Peyer's patch (tissue), 4 donors: ENCODE measurements at regions not wholly inside any gene's neighbourhood (a gene's known extent, or its start where the extent isn't known, plus 50 kb on each side); places are given as distances from the start of the nearest gene placed in this dataset.

Experiments
- DNase-seq, 3 donors: peaks; one replicate each; pipeline ENCODE4 v3.0.0-alpha.2; 2017 to 2019
- H3K27ac ChIP-seq, 4 donors: fragments of 200-600 bp; sonication (generic); one replicate each; pipeline ENCODE4 v1.5.1; 2016 to 2019
- H3K27me3 ChIP-seq, 2 donors: fragments of 200-600 bp; sonication (generic); one replicate each; pipeline ENCODE4 v1.5.1; 2019
- H3K36me3 ChIP-seq, 3 donors: fragments of 200-600 bp; sonication (generic); one replicate each; pipeline ENCODE4 v1.5.1; 2016 to 2019
- H3K4me1 ChIP-seq, 4 donors: fragments of 200-600 bp; sonication (generic); one replicate each; pipeline ENCODE4 v1.5.1; 2016 to 2019
- H3K4me3 ChIP-seq, 4 donors: fragments of 200-600 bp; sonication (generic); 1 replicate in 3 of 4; 2 replicates in 1 of 4; pipeline ENCODE4 v1.5.1; 2016 to 2019; ENCODE audit warnings: mild to moderate bottlenecking in 1 of 4
- H3K9me3 ChIP-seq, 4 donors: fragments of 200-600 bp; sonication (generic); one replicate each; pipeline ENCODE4 v1.5.1; 2016 to 2019; ENCODE audit warnings: mild to moderate bottlenecking in 1 of 4
- POLR2A ChIP-seq, 2 donors: fragments of 450-650 bp; IDR thresholded peaks; one replicate each; pipeline ENCODE4 v1.5.1; 2017; ENCODE audit warnings: antibody characterized with exemption in 2 of 2, mild to moderate bottlenecking in 2 of 2, moderate library complexity in 2 of 2
- TF ChIP-seq, protein P1 (sequence below), 6 experiments: fragments of 450-650 bp in 4 of 6; fragments of 200-600 bp in 2 of 6; sonication (generic) in 1 of 6; IDR thresholded peaks; one replicate each; pipeline ENCODE4 v1.5.1; 2017 to 2019; ENCODE audit warnings: antibody characterized with exemption in 6 of 6, mild to moderate bottlenecking in 3 of 6, moderate library complexity in 1 of 6

DNA sequence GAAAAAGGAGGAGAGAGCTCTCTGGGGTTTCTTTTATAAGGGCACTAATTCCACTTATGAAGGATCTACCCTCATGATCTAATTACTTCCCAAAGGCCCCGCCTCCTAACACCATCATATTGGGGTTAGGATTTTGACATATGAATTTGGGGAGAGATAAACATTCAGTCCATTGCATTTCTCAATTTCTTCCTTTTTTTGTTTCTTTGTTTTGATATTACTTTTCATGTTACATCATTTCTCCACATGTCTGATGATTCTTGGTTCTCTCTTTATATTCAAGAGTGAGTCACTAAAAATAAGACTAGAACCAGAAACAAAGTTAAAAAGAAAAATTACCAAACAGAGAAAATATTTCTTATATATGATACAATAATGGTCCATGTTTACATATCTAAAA, 63.2 kb upstream of the DUSP10 start:
- TF ChIP-seq POLR2A (IDR thresholded peaks at IDR 0.05): no peak
- TF ChIP-seq, protein P1, sequence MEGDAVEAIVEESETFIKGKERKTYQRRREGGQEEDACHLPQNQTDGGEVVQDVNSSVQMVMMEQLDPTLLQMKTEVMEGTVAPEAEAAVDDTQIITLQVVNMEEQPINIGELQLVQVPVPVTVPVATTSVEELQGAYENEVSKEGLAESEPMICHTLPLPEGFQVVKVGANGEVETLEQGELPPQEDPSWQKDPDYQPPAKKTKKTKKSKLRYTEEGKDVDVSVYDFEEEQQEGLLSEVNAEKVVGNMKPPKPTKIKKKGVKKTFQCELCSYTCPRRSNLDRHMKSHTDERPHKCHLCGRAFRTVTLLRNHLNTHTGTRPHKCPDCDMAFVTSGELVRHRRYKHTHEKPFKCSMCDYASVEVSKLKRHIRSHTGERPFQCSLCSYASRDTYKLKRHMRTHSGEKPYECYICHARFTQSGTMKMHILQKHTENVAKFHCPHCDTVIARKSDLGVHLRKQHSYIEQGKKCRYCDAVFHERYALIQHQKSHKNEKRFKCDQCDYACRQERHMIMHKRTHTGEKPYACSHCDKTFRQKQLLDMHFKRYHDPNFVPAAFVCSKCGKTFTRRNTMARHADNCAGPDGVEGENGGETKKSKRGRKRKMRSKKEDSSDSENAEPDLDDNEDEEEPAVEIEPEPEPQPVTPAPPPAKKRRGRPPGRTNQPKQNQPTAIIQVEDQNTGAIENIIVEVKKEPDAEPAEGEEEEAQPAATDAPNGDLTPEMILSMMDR (IDR thresholded peaks at IDR 0.05): no peak
- Histone ChIP-seq H3K36me3 (no peaks in the 10 kb centered on the region), H3K27ac (no peak overlapping the region), H3K27me3 (no peaks in the 10 kb centered on the region), H3K4me1 (no peaks in the 10 kb centered on the region), H3K9me3 (no peaks in the 10 kb centered on the region), H3K4me3 (no peak overlapping the region)
- DNase-seq: no peak

DNA sequence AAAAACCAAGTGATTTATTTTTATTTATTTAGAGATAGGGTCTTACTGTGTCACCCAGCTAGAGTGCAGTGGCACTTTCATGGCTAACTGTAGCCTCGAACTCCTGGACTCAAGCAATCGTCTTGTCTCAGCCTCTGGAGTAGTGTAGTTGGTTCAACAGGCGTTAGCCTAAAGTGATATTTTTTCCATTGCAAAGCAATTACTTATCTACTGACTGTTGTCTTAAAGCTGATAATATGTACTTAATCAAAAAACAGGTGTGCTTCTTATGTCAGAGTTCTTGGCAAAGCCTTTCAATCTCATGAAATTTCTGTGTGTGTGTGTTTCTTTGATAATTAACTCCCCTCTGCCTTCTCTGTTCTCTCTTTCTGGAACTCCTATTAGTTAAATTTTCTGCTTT, 62.4 kb upstream of the DUSP10 start:
- Histone ChIP-seq H3K36me3 (no peaks in the 10 kb centered on the region), H3K4me1 (no peaks in the 10 kb centered on the region), H3K9me3 (no peaks in the 10 kb centered on the region), H3K4me3 (no peak overlapping the region), H3K27me3 (no peaks in the 10 kb centered on the region), H3K27ac (no peak overlapping the region)
- no peak for DNase-seq
- TF ChIP-seq, protein P1 (IDR thresholded peaks at IDR 0.05): no peak
- no peak for TF ChIP-seq POLR2A (IDR thresholded peaks at IDR 0.05)

DNA sequence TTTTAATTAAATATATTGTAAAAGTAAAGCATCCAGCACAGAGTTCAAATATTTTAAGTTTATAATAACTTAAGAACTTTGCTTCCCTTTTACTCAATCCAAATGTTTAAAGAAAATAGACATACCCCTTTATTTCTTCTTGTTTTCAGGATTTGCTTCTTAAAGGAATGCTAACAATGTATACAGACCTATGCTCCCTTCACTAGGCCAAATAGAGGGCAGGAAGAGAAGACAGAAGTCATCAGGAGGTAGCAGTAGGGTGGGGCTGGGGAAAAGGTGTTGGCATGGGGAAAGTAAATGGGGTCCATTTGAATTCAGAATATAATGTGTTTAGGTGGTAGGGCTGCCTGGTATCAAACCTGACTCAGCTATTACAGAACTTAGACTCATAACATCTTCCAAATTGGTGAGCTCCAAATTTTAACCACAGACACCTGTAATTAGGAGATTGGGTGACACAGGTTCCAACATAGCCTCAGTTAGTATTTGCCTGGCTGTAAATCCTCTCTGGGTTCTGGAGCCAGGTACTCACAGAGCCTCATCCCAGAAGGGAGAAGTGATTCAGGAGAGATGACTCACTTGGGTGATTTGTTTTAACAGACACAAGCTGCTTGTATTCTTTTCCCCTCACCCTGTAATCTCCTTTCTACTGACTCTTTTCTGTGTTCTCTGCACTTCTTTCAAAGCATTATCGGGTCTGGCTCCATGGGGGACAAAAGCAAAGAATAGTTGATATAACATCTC, 60.1 kb upstream of the DUSP10 start:
- Histone ChIP-seq H3K36me3 (no peaks in the 10 kb centered on the region), H3K9me3 (no peaks in the 10 kb centered on the region), H3K4me3 (no peak overlapping the region), H3K4me1 (no peaks in the 10 kb centered on the region), H3K27ac (no peak overlapping the region), H3K27me3 (no peaks in the 10 kb centered on the region)
- TF ChIP-seq POLR2A (IDR thresholded peaks at IDR 0.05): no peak
- TF ChIP-seq, protein P1 (IDR thresholded peaks at IDR 0.05): no peak
- no peak for DNase-seq

DNA sequence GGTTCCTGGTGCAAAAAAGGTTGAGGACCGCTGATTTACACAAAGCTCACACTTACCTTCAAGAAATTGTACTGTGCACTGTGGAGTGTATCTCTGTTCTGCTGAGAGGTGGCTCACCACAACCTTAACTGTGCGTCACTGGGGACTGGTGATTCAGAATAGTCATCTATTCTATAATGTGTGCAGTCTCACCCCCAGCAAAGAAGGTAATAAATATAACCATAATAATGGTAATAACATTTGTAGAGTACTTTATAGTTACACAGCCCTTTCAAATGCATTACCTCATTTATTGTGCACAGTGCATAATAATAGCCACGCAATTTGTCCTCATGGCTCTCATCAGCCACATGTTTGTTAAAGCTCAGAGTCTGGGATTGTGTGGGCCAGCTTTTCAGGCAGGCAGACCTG, 59.4 kb upstream of the DUSP10 start:
- TF ChIP-seq, protein P1 (IDR thresholded peaks at IDR 0.05): no peak
- no peak for TF ChIP-seq POLR2A (IDR thresholded peaks at IDR 0.05)
- no peak for DNase-seq
- no peaks in the 10 kb centered on the region for H3K9me3 ChIP-seq

DNA sequence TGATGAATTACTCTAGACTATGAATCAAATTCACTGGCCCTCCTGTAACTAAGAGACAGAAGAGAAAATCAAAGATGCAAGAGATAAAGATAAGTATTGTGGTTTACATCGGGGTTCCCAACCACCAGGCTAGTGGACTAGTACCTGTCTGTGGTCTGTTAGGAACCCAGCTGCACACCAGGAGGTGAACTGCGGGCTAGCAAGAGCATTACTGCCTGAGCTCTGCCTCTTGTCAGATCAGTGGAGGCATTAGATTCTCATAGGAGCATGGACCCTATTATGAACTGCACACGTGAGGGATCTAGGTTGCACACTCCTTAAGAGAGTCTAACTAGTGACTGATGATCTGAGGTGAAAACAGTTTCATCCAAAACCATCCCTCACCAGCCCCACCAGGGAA, 58.9 kb upstream of the DUSP10 start:
- DNase-seq: no peak
- Histone ChIP-seq H3K27ac (no peak overlapping the region), H3K36me3 (no peaks in the 10 kb centered on the region), H3K4me3 (no peak overlapping the region), H3K9me3 (no peaks in the 10 kb centered on the region), H3K27me3 (no peaks in the 10 kb centered on the region), H3K4me1 (no peaks in the 10 kb centered on the region)
- TF ChIP-seq POLR2A (IDR thresholded peaks at IDR 0.05): no peak
- TF ChIP-seq, protein P1 (IDR thresholded peaks at IDR 0.05): no peak

More for the DNA sequence above, 59.4 kb upstream of the DUSP10 start:
- H3K4me3 ChIP-seq: no peak overlapping the region
- H3K36me3 ChIP-seq: no peaks in the 10 kb centered on the region
- H3K4me1 ChIP-seq: no peaks in the 10 kb centered on the region
- no peak overlapping the region for H3K27ac ChIP-seq
- H3K27me3 ChIP-seq: no peaks in the 10 kb centered on the region
